H9 (cell line): ENCODE measurements at regions not wholly inside any gene's neighbourhood (a gene's known extent, or its start where the extent isn't known, plus 50 kb on each side); places are given as distances from the start of the nearest gene placed in this dataset.

Experiments
- DNase-seq: peaks from one replicate; pipeline ENCODE4 v3.0.0-alpha.2; 2017
- H2AFZ ChIP-seq: one replicate; pipeline ENCODE4 v1.6.1; 2013; ENCODE audit warnings: mild to moderate bottlenecking, low read length, control low read depth, moderate library complexity
- H2AK5ac ChIP-seq: 2 replicates; pipeline ENCODE4 v1.6.1; 2013; ENCODE audit warnings: low read length, control low read depth, mixed read lengths; ENCODE audit not compliant: insufficient read length
- H2BK120ac ChIP-seq: one replicate; pipeline ENCODE4 v1.6.1; 2013; ENCODE audit warnings: low read depth, mild to moderate bottlenecking, low read length, control low read depth, inconsistent platforms; ENCODE audit not compliant: poor library complexity, severe bottlenecking
- H2BK12ac ChIP-seq: 2 replicates; pipeline ENCODE4 v1.6.1; 2013; ENCODE audit warnings: low read length, control low read depth, mixed read lengths, low read depth; ENCODE audit not compliant: insufficient read length
- H2BK15ac ChIP-seq: 2 replicates; pipeline ENCODE4 v1.6.1; 2013; ENCODE audit warnings: low read depth, low read length, control low read depth
- H2BK20ac ChIP-seq: one replicate; pipeline ENCODE4 v1.6.1; 2013; ENCODE audit warnings: low read depth, mild to moderate bottlenecking, low read length, control low read depth, inconsistent platforms; ENCODE audit not compliant: poor library complexity, severe bottlenecking
- H2BK5ac ChIP-seq: 2 replicates; pipeline ENCODE4 v1.6.1; 2013; ENCODE audit warnings: low read length, control low read depth, mixed read lengths; ENCODE audit not compliant: insufficient read length
- H3K14ac ChIP-seq: 2 replicates; pipeline ENCODE4 v1.6.1; 2013; ENCODE audit warnings: low read length, control low read depth; ENCODE audit not compliant: insufficient read depth
- H3K18ac ChIP-seq: 2 replicates; pipeline ENCODE4 v1.6.1; 2013; ENCODE audit warnings: low read depth, mild to moderate bottlenecking, mixed read lengths, low read length, control low read depth; ENCODE audit not compliant: insufficient read length
- H3K23ac ChIP-seq: 2 replicates; pipeline ENCODE4 v1.6.1; 2013; ENCODE audit warnings: low read length, control low read depth, mixed read lengths, low read depth; ENCODE audit not compliant: insufficient read length
- H3K23me2 ChIP-seq: 2 replicates; pipeline ENCODE4 v1.6.1; 2013; ENCODE audit warnings: low read depth, mild to moderate bottlenecking, mixed read lengths, low read length, control low read depth; ENCODE audit not compliant: insufficient read length, poor library complexity, severe bottlenecking
- H3K27ac ChIP-seq: 2 replicates; pipeline ENCODE4 v1.5.1; 2013; ENCODE audit warnings: low read length, control low read depth, mixed read lengths, low read depth; ENCODE audit not compliant: insufficient read length
- H3K27me3 ChIP-seq: 2 replicates; pipeline ENCODE4 v1.6.1; 2013; ENCODE audit warnings: low read length, control low read depth, inconsistent platforms; ENCODE audit not compliant: insufficient read depth
- H3K4ac ChIP-seq: 2 replicates; pipeline ENCODE4 v1.6.1; 2013; ENCODE audit warnings: low read depth, mild to moderate bottlenecking, control low read depth, inconsistent platforms, low read length, moderate library complexity
- H3K4me1 ChIP-seq: 2 replicates; pipeline ENCODE4 v1.6.1; 2013; ENCODE audit warnings: low read length, control low read depth, inconsistent platforms; ENCODE audit not compliant: insufficient read depth
- H3K4me2 ChIP-seq: 2 replicates; pipeline ENCODE4 v1.6.1; 2013; ENCODE audit warnings: low read length, control low read depth, mixed read lengths; ENCODE audit not compliant: insufficient read length, insufficient read depth
- H3K56ac ChIP-seq: 2 replicates; pipeline ENCODE4 v1.6.1; 2013; ENCODE audit warnings: low read depth, mild to moderate bottlenecking, mixed read lengths, low read length, control low read depth; ENCODE audit not compliant: insufficient read length
- H3K79me1 ChIP-seq: 2 replicates; pipeline ENCODE4 v1.6.1; 2013; ENCODE audit warnings: low read depth, mild to moderate bottlenecking, moderate library complexity, low read length, control low read depth, inconsistent platforms; ENCODE audit not compliant: insufficient read depth, poor library complexity, severe bottlenecking
- H3K79me2 ChIP-seq: 2 replicates; pipeline ENCODE4 v1.6.1; 2013; ENCODE audit warnings: low read length, control low read depth, inconsistent platforms; ENCODE audit not compliant: insufficient read depth
- H3K9ac ChIP-seq: 2 replicates; pipeline ENCODE4 v1.6.1; 2013; ENCODE audit warnings: low read length, control low read depth, mixed read lengths; ENCODE audit not compliant: insufficient read length; ENCODE audit errors: extremely low read depth
- H3K9me3 ChIP-seq: one replicate; pipeline ENCODE4 v1.6.1; 2013; ENCODE audit warnings: low read depth, low read length, inconsistent platforms; ENCODE audit not compliant: control insufficient read depth
- H3T11ph ChIP-seq: one replicate; pipeline ENCODE4 v1.6.1; 2013; ENCODE audit warnings: mild to moderate bottlenecking, low read length, control low read depth, inconsistent platforms
- H4K20me1 ChIP-seq: one replicate; pipeline ENCODE4 v1.6.1; 2013; ENCODE audit not compliant: control insufficient read depth, insufficient read length, insufficient read depth
- H4K5ac ChIP-seq: 2 replicates; pipeline ENCODE4 v1.6.1; 2013; ENCODE audit warnings: low read depth, mild to moderate bottlenecking, mixed read lengths, low read length, control low read depth; ENCODE audit not compliant: insufficient read length
- H4K8ac ChIP-seq: replicated peaks from 2 replicates; pipeline ENCODE4 v1.6.1; 2013; ENCODE audit warnings: low read length, control low read depth, mixed read lengths, low read depth; ENCODE audit not compliant: insufficient read length
- H4K91ac ChIP-seq: 2 replicates; pipeline ENCODE4 v1.6.1; 2013; ENCODE audit warnings: low read depth, mild to moderate bottlenecking, moderate library complexity, mixed read lengths, low read length, control low read depth; ENCODE audit not compliant: insufficient read length
- H3K27ac Mint-ChIP-seq, 3 experiments: 2 replicates in 2 of 3; 3 replicates in 1 of 3; pipeline ENCODE4 v1.8.0; 2020 to 2021; ENCODE audit warnings: mixed read lengths in 3 of 3, mild to moderate bottlenecking in 1 of 3, moderate library complexity in 1 of 3
- H3K27me3 Mint-ChIP-seq: 2 replicates; pipeline ENCODE4 v1.8.0; 2021; ENCODE audit warnings: low read depth, mild to moderate bottlenecking, moderate library complexity, mixed read lengths
- H3K36me3 Mint-ChIP-seq, 3 experiments: 2 replicates in 2 of 3; 3 replicates in 1 of 3; pipeline ENCODE4 v1.8.0; 2020 to 2021; ENCODE audit warnings: low read depth in 3 of 3, mixed read lengths in 3 of 3; ENCODE audit not compliant: insufficient read depth in 1 of 3
- H3K4me1 Mint-ChIP-seq, 2 experiments: 2 replicates each; pipeline ENCODE4 v1.8.0; 2020; ENCODE audit warnings: mixed read lengths in 2 of 2
- H3K4me3 Mint-ChIP-seq, 2 experiments: 2 replicates in 1 of 2; 3 replicates in 1 of 2; pipeline ENCODE4 v1.8.0; 2020 to 2021; ENCODE audit warnings: mild to moderate bottlenecking in 2 of 2, mixed read lengths in 2 of 2, moderate library complexity in 1 of 2
- H3K9me3 Mint-ChIP-seq, 2 experiments: 2 replicates in 1 of 2; 3 replicates in 1 of 2; pipeline ENCODE4 v1.8.0; 2020; ENCODE audit warnings: mild to moderate bottlenecking in 2 of 2, mixed read lengths in 2 of 2, moderate library complexity in 1 of 2
- CTCF ChIP-seq: fragments of 200-600 bp; sonication (generic); conservative IDR thresholded peaks from 3 replicates; pipeline ENCODE4 v1.8.0; 2021; ENCODE audit warnings: antibody characterized with exemption, mild to moderate bottlenecking
- WGBS: extraction: QIAGEN DNeasy Blood & Tissue Kit; methylation state at CpG from one replicate; pipeline ENCODE4 v1.1.7; 2013; ENCODE audit warnings: missing lambda C conversion rate, low lambda C conversion rate, mixed read lengths; ENCODE audit not compliant: insufficient read length; ENCODE audit errors: extremely low coverage; 5-methylcytosine and 5-hydroxymethylcytosine counted together

GRCh38 chr22:49153921-49154320, 673.8 kb downstream of the BRD1 start:
- no peak for DNase-seq
- H3K9me3 Mint-ChIP-seq: no peaks in the 10 kb centered on the region
- Histone ChIP-seq H3K4me1 (no peaks in the 10 kb centered on the region; the same call in 1 of the 2 replicates), H3K23me2 (no peaks in the 10 kb centered on the region), H3K14ac (no peak overlapping the region), H4K91ac (no peak overlapping the region), H2BK15ac (no peak overlapping the region), H4K20me1 (no peaks in the 10 kb centered on the region), H3K27ac (no peak overlapping the region), H3K23ac (no peak overlapping the region), H3K79me1 (no peaks in the 10 kb centered on the region), H2AK5ac (no peak overlapping the region), H4K8ac (no peak overlapping the region), H3K18ac (no peak overlapping the region), H3K56ac (no peak overlapping the region), H2BK12ac (no peak overlapping the region), H3T11ph (no peak overlapping the region), H3K9ac (no peak overlapping the region), H2BK120ac (no peak overlapping the region), H2BK20ac (no peak overlapping the region), H4K5ac (no peak overlapping the region), H3K4ac (no peak overlapping the region), H3K79me2 (no peaks in the 10 kb centered on the region), H3K9me3 (no peaks in the 10 kb centered on the region), H2BK5ac (no peak overlapping the region), H3K4me2 (no peak overlapping the region), H2AFZ (no peak overlapping the region), H3K27me3 (no peaks in the 10 kb centered on the region)
- no peak for TF ChIP-seq CTCF
- no peak overlapping the region for H3K27ac Mint-ChIP-seq
- peaks cover 10 to 24% of the 10 kb centered on the region in 2 experiments for H3K4me1 Mint-ChIP-seq
- WGBS: no CpG with 5 or more reads among the region's 11 CpGs
- H3K36me3 Mint-ChIP-seq: no peaks in the 10 kb centered on the region; a peak in 1 of 7 replicates
- no peak overlapping the region for H3K4me3 Mint-ChIP-seq
- peaks cover 5% of the 10 kb centered on the region for H3K27me3 Mint-ChIP-seq
